ENCODE measurements at regions not wholly inside any gene's neighbourhood (a gene's known extent, or its start where the extent isn't known, plus 50 kb on each side); places are given as distances from the start of the nearest gene placed in this dataset.

GRCh38 chr6:71125216-71125615, 163.4 kb upstream of the OGFRL1 start:
- DNase-seq: no peak

GRCh38 chr6:71126506-71126905, 162.1 kb upstream of the OGFRL1 start:
- no peak for DNase-seq

- no peak for DNase-seq
Observed at GRCh38 chr6:71127374-71127773, 161.2 kb upstream of the OGFRL1 start.

GRCh38 chr6:71130277-71130676, 158.3 kb upstream of the OGFRL1 start:
- no peak for DNase-seq

GRCh38 chr6:71134929-71135642, 153.5 kb upstream of the OGFRL1 start:
- no peak for DNase-seq

- no peak for DNase-seq
Observed at GRCh38 chr6:71137973-71138372, 150.6 kb upstream of the OGFRL1 start.

- no peak for DNase-seq
Observed at GRCh38 chr6:71138376-71138775, 150.2 kb upstream of the OGFRL1 start.

GRCh38 chr6:71139249-71139648, 149.4 kb upstream of the OGFRL1 start:
- DNase-seq: no peak

GRCh38 chr6:71153755-71154325, 134.8 kb upstream of the OGFRL1 start:
- DNase-seq: no peak

- no peak for DNase-seq
Observed at GRCh38 chr6:71157345-71157744, 131.3 kb upstream of the OGFRL1 start.

GRCh38 chr6:71164890-71165289, 123.7 kb upstream of the OGFRL1 start:
- DNase-seq: no peak

GRCh38 chr6:71168233-71168765, 120.3 kb upstream of the OGFRL1 start:
- DNase-seq: no peak

- no peak for DNase-seq
Observed at GRCh38 chr6:71171497-71172070, 117.0 kb upstream of the OGFRL1 start.

GRCh38 chr6:71179249-71179885, 109.2 kb upstream of the OGFRL1 start:
- DNase-seq: no peak

GRCh38 chr6:71181565-71181964, 107.0 kb upstream of the OGFRL1 start:
- no peak for DNase-seq

- DNase-seq: no peak
Observed at GRCh38 chr6:71187141-71187540, 101.5 kb upstream of the OGFRL1 start.

- no peak for DNase-seq
Observed at GRCh38 chr6:71190809-71191208, 97.8 kb upstream of the OGFRL1 start.

- no peak for DNase-seq
Observed at GRCh38 chr6:71194724-71195123, 93.9 kb upstream of the OGFRL1 start.

GRCh38 chr6:71197267-71197666, 91.3 kb upstream of the OGFRL1 start:
- DNase-seq: no peak

- no peak for DNase-seq
Observed at GRCh38 chr6:71197780-71198179, 90.8 kb upstream of the OGFRL1 start.

- DNase-seq: no peak
Observed at GRCh38 chr6:71198908-71199307, 89.7 kb upstream of the OGFRL1 start.

- DNase-seq: no peak
Observed at GRCh38 chr6:71199736-71200135, 88.9 kb upstream of the OGFRL1 start.

- no peak for DNase-seq
Observed at GRCh38 chr6:71203206-71203605, 85.4 kb upstream of the OGFRL1 start.

- DNase-seq: no peak
Observed at GRCh38 chr6:71204741-71205140, 83.9 kb upstream of the OGFRL1 start.

Measured in NCI-H2029 (cell line).